Upper lobe of left lung (tissue), 4 donors: ENCODE measurements at regions not wholly inside any gene's neighbourhood (a gene's known extent, or its start where the extent isn't known, plus 50 kb on each side); places are given as distances from the start of the nearest gene placed in this dataset.

Experiments
- EP300 ChIP-seq, 4 donors: sonication (generic); formaldehyde crosslinking; IDR thresholded peaks; one replicate each; pipeline ENCODE4 v1.5.1; 2017; ENCODE audit warnings: antibody characterized with exemption in 4 of 4, control low read depth in 2 of 4
- POLR2A ChIP-seq, 4 donors: fragments of 450-650 bp; IDR thresholded peaks; one replicate each; pipeline ENCODE4 v1.5.1; 2016 to 2017; ENCODE audit warnings: antibody characterized with exemption in 4 of 4, mild to moderate bottlenecking in 2 of 4
- POLR2AphosphoS5 ChIP-seq, 2 donors: sonication (generic); formaldehyde crosslinking; IDR thresholded peaks; one replicate each; pipeline ENCODE4 v1.5.1; 2017; ENCODE audit warnings: antibody characterized with exemption in 2 of 2
- TF ChIP-seq, protein P1 (sequence below), 6 experiments: fragments of 450-650 bp in 4 of 6; fragments of 200-600 bp in 2 of 6; sonication (generic) in 2 of 6; IDR thresholded peaks; one replicate each; pipeline ENCODE4 v1.5.1; 2016 to 2019; ENCODE audit warnings: antibody characterized with exemption in 6 of 6

DNA sequence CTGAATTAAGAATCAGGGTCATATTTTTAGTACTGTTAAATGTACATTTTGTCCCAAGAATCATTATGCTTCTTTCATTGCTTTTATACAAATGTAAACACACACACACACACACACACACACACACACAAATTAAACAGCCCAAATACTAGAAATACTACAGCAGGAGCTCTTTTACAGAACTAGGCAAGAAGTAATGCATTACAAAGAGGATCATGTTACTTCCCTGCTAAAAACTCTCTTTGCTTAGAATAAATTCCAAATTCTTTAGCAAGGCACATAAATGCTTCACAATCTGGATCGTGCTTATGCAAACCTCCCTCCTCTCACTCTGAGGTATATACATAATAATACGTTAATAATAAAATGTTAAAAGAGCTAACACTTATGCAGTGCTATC, 720.4 kb upstream of the ADGRL4 start:
- TF ChIP-seq, protein P1, sequence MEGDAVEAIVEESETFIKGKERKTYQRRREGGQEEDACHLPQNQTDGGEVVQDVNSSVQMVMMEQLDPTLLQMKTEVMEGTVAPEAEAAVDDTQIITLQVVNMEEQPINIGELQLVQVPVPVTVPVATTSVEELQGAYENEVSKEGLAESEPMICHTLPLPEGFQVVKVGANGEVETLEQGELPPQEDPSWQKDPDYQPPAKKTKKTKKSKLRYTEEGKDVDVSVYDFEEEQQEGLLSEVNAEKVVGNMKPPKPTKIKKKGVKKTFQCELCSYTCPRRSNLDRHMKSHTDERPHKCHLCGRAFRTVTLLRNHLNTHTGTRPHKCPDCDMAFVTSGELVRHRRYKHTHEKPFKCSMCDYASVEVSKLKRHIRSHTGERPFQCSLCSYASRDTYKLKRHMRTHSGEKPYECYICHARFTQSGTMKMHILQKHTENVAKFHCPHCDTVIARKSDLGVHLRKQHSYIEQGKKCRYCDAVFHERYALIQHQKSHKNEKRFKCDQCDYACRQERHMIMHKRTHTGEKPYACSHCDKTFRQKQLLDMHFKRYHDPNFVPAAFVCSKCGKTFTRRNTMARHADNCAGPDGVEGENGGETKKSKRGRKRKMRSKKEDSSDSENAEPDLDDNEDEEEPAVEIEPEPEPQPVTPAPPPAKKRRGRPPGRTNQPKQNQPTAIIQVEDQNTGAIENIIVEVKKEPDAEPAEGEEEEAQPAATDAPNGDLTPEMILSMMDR (IDR thresholded peaks at IDR 0.05), result no peak
- TF ChIP-seq POLR2A (IDR thresholded peaks at IDR 0.05), result no peak
- no peak for TF ChIP-seq POLR2AphosphoS5 (IDR thresholded peaks at IDR 0.05)
- TF ChIP-seq EP300 (IDR thresholded peaks at IDR 0.05), result no peak
